ENCODE measurements at regions not wholly inside any gene's neighbourhood (a gene's known extent, or its start where the extent isn't known, plus 50 kb on each side); places are given as distances from the start of the nearest gene placed in this dataset.
"Not testable (repeated sequence)": the region's sequence is repeated elsewhere in the genome, so short reads cannot be mapped to it uniquely, and the experiment has no call there.

DNA sequence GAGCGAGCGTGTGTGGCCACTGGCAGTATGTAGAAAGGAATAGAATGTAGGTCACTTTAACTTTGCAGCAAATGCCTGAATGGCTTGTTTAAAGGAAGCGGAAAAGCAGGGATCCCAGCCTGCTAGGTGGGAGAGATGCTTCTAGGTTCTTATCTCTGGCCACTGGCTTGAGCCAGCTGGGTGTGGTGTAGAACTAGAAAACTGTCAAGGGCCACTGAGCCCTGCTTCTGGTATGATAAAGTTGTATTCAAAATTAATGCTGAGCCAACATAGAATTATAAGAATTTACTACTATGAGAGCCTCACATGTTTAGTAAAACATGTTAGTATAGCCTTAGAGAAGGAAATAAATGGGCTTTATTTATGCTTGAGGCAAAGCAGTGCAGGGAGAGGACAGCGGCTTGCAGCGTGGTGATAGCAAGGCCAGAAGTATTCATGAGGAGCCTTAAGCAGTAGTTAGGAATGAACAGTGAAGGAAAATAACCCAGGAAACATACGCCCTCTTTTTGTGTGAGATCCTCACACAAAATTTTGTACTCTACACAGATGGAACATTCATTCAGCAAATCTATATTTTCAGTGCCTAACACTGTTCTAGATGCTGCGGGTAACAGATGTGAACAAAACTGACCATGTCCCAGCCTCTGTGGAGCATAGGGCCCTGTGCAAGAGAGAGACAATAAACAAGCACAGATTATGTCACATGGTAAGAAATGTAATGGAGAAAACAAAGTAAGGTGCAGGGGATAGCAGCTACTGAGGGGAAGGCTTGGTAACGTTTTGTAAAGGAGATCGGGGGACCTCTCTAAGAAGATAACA is 863.2 kb downstream of the DIAPH3 start:
- DNase-seq (ENCODE audit: low read depth in 2 of 2): no peak

GRCh38 chr13:59301174-59301567 is 862.6 kb downstream of the DIAPH3 start:
- DNase-seq (ENCODE audit: low read depth in 2 of 2): no peak

GRCh38 chr13:59303433-59303832 is 860.3 kb downstream of the DIAPH3 start:
- DNase-seq (ENCODE audit: low read depth in 2 of 2): no peak

DNA sequence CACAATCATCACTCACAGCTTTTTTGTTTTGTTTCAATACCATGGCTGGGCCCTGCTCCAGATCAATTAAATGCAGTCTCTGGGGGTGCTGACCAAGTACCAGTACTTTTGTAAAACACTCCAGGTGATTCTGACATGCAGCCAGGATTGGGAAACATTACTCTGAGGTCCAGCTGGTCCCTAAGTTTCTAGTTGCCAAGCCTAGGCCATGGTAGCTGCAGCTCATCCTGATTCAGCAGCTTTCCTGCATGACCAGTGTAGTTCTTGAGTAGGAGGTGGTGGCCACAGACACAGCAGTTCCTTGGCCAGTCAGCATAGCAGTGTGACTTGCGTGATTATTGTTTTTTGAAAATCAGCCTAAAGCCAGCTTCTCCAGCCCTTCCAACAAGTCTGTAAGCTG is 859.1 kb downstream of the DIAPH3 start:
- no peak for DNase-seq (ENCODE audit: low read depth in 2 of 2)

- no peak for DNase-seq (ENCODE audit: low read depth in 2 of 2)
Measured at GRCh38 chr13:59305896-59306295, 857.8 kb downstream of the DIAPH3 start.

- no peak for DNase-seq (ENCODE audit: low read depth in 2 of 2)
Measured at GRCh38 chr13:59312776-59313175, 851.0 kb downstream of the DIAPH3 start.

DNA sequence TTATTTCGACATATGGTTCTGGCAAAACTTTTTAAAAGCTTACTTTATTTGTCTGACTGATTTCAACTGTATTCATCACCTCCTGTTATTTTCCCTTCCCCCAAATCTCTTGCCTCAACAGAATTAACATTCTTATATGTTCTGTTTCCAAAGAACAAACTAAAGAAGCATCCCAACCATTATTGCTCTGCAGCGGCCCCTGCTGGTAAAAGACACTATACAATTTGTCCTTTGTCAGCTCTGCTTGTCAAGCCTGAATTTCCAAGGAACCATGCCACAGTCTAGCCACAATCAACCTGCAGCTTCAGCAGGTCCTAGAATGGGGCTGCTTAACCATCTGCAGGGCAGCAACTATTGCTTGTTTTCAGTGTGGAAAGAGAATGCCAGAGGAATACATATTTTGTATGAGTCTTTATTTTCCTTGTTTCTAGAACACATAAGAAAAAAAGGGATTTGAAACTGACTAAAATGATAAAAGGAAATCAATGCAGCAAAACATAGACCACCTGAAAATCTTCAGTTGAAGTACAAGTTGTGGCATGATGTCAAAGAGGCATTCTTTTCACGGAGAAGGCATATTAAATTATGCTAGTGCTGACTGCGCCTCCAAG is 845.3 kb downstream of the DIAPH3 start:
- DNase-seq (ENCODE audit: low read depth in 2 of 2): peak; percentile 8 to 11

- DNase-seq (ENCODE audit: low read depth in 2 of 2): no peak
Measured at GRCh38 chr13:59319276-59319675, 844.5 kb downstream of the DIAPH3 start.

DNA sequence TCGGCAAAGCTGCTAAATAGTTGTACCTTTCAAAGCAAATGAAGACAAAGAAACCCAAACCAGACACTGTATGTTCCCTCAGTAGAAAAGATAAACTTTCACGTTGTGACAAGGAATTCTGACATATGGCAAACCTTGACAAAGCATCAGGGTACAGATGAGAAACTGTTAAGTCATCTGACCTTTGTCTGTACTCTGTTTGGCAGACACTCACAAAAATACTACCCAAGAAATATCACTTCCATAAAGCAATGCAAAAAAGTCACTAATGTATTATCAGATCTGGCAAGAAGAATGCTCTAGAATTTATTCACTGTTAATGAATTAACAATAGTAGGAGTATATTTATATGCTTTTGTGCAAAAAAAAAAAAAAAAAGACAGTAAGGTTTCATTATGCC is 843.7 kb downstream of the DIAPH3 start:
- DNase-seq (ENCODE audit: low read depth in 2 of 2): no peak

GRCh38 chr13:59324401-59324800 is 839.3 kb downstream of the DIAPH3 start:
- DNase-seq (ENCODE audit: low read depth in 2 of 2): not testable (repeated sequence)

- no peak for DNase-seq (ENCODE audit: low read depth in 2 of 2)
Measured at GRCh38 chr13:59326717-59327116, 837.0 kb downstream of the DIAPH3 start.

DNA sequence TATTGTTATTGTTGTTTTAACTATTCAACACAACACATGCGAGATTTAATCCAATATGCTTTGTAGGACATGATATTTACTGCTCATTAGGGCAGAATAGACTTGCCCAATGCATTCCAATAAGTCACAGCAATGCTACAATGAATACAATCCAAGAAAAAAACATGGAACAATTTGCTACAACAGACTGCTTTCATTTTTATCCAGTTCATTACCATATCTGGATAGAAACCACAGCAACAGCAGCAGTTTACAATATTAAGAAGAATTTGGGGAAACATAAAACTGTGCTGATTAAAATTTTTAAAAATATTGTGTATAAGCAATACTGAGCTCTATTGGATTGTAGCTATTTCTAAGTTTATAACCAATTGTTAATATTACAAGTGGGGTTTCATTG is 833.0 kb downstream of the DIAPH3 start:
- no peak for DNase-seq (ENCODE audit: low read depth in 2 of 2)

DNA sequence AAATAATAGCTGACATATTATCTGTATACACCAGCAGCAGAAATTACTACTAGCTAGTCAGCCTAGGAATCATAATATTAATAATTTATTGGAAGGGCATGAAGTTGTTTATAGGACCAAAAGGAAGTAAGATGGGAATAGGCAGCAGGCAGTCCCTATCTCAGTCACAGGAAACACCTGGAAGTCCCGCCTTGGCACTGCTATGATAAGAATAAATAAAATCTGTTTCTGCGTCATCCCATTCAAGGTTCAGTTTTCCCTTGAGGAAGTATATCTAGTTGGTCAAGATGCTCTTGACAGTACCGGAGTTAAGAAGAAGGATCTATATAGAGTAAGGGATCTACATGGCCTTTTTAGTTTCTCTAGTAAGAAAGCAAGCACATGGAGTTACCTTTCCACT is 830.8 kb downstream of the DIAPH3 start:
- DNase-seq (ENCODE audit: low read depth in 2 of 2): no peak

DNA sequence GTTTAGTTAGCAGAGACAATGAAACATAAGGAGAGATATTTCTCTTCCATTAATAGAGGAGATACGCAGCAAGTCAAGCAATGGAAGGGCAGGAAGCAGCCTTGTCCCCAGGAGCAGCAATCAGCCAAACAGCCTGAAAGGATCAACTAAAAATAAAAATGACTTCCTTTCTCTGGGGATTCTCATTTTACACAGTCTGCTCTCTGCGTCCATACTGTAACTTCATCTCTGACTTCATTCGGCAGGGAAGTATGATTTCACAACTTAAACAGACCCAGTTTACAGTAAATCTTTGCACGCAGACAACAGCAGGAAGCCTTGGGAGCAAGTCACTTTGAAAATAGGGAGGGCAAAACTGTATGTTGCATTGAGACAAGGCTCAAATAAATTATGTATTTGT is 826.7 kb downstream of the DIAPH3 start:
- DNase-seq (ENCODE audit: low read depth in 2 of 2): no peak

GRCh38 chr13:59340151-59340550 is 823.6 kb downstream of the DIAPH3 start:
- no peak for DNase-seq (ENCODE audit: low read depth in 2 of 2)

GRCh38 chr13:59340581-59340980 is 823.1 kb downstream of the DIAPH3 start:
- DNase-seq (ENCODE audit: low read depth in 2 of 2): no peak

GRCh38 chr13:59342400-59342799 is 821.3 kb downstream of the DIAPH3 start:
- DNase-seq (ENCODE audit: low read depth in 2 of 2): no peak

- DNase-seq (ENCODE audit: low read depth in 2 of 2): no peak
Measured at GRCh38 chr13:59343132-59343531, 820.6 kb downstream of the DIAPH3 start.

DNA sequence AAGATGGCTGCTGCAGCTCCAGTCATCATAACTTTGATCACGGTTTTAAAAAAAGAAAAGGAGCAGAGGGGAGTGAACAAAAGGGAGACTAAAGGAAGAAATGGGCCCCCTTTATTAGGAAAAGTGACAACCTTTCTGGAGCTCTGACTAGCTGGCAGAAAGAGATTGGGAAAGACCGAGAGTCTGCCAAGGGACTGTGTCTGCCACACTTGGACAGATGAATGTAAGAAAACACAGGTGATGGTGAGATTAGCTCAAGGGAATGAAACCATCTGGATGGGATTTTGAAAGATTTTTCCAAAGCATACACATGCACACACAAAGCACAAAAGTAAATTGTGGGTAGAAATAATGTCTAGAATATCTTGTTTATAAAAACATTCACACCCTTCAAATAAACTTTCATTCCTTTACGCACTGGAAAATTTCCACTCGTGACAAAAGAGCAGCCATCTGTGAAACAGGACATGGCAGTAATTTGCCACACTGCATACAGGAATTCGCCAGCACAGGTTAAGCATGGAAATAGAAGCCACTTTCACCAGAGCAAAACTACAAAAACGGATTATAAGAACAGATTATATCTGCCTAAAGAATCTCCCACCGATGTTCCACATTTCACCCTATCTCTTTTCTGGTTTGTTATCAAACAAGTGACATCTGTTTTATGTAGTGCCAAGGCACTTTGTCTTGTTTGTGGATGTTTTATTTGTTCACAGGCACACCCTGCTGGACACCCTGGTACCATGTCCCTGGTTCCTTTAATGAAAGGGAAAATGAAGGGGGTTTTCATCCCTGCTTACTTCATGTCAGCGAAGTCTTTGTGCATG is 819.5 kb downstream of the DIAPH3 start:
- DNase-seq (ENCODE audit: low read depth in 2 of 2): no peak

DNA sequence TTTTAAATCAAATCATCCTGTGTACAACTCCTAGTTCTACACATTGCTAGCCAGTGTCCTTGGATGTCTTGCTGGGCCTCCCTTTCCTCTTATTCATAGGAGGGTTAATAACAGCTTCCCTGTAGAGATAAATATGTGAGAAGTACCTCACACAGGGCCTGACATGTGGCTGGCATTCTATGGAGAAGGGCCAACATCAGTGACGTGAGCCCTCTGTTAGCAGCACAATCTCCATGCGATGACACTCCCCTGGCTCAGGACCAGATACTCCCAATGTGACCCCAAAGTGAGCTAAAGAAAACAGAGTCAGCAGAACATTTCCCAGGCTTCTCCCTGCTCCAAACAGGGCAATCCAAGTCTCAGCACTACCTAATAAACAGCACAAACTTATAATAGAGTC is 818.4 kb downstream of the DIAPH3 start:
- DNase-seq (ENCODE audit: low read depth in 2 of 2): no peak

DNA sequence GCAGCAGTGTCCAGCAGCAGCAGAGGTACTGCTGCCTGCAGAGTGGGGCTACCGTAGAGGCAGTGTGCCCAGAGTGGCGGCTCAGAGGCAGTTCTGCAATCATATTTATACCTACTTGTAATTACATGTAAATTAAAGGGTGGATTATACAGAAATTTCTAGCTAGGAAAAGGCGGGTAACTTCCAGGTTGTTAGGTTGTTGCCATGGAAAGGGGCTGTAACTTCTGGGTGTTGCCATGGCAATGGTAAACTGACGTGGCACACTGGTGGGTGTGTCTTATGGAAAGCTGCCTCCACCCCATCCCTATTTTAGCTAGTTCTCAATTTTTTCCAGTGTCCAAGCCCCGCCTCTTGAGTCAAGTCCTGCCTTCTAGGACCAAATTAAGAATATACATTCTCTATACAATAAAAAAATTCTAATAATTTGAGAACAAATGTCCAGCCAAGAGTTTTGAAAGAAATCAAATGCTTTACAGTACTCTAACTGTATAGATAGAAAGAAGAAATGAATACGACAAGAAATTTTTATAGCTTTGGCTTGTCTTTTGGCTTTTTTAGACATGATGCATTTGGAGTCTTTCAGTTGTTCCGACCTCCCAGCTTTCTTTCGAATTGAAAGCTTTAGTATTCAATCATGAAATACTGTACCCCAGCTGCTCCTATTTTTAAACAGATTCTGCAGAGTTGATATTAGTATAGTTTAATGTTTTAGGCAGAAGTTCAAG is 816.6 kb downstream of the DIAPH3 start:
- no peak for DNase-seq (ENCODE audit: low read depth in 2 of 2)

DNA sequence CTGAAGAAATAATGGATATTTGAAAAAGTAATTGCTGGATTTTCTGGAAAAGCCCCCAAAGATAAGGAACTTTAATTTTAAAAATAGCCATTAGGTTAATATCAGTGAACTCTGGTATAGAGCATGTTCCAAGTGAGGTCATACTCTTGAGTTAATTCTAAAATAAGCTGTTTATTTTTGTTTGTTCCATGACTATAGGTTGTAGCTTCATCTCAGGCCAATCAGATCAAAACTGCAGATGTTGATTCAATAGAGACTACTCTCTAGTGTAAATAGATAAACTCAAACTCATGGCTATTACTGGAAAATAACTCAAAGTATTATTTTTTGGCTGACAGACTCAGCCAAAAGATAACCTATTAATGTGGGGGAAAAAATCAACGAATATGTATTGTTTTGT is 815.1 kb downstream of the DIAPH3 start:
- DNase-seq (ENCODE audit: low read depth in 2 of 2): no peak

All from stimulated activated CD8-positive, alpha-beta memory T cell treated with anti-CD3 and anti-CD28 coated beads, Interleukin-15, amount 100 ng/mL, for 48 hours (primary cell).